ENCODE measurements at regions not wholly inside any gene's neighbourhood (a gene's known extent, or its start where the extent isn't known, plus 50 kb on each side); places are given as distances from the start of the nearest gene placed in this dataset.

- no peak for DNase-seq
Measured at GRCh38 chr2:6645004-6645403, 220.7 kb downstream of the CMPK2 start.

GRCh38 chr2:6645672-6646071, 220.0 kb downstream of the CMPK2 start:
- no peak for DNase-seq

- DNase-seq, result no peak
Measured at GRCh38 chr2:6647046-6647445, 218.7 kb downstream of the CMPK2 start.

- no peak for DNase-seq
Measured at GRCh38 chr2:6648596-6649247, 217.0 kb downstream of the CMPK2 start.

GRCh38 chr2:6650311-6650710, 215.4 kb downstream of the CMPK2 start:
- no peak for DNase-seq

GRCh38 chr2:6652251-6652650, 213.5 kb downstream of the CMPK2 start:
- DNase-seq, result no peak

GRCh38 chr2:6653281-6653750, 212.4 kb downstream of the CMPK2 start:
- no peak for DNase-seq

GRCh38 chr2:6654279-6654678, 211.4 kb downstream of the CMPK2 start:
- DNase-seq, result no peak

GRCh38 chr2:6656633-6657032, 209.1 kb downstream of the CMPK2 start:
- DNase-seq, result no peak

- no peak for DNase-seq
Measured at GRCh38 chr2:6657136-6657535, 208.6 kb downstream of the CMPK2 start.

- DNase-seq, result no peak
Measured at GRCh38 chr2:6657855-6658254, 207.9 kb downstream of the CMPK2 start.

- DNase-seq, result no peak
Measured at GRCh38 chr2:6664332-6665061, 201.2 kb downstream of the CMPK2 start.

- DNase-seq, result no peak
Measured at GRCh38 chr2:6665093-6666045, 200.3 kb downstream of the CMPK2 start.

- DNase-seq, result no peak
Measured at GRCh38 chr2:6667326-6667725, 198.4 kb downstream of the CMPK2 start.

GRCh38 chr2:6671913-6672312, 193.8 kb downstream of the CMPK2 start:
- DNase-seq, result no peak

- DNase-seq, result no peak
Measured at GRCh38 chr2:6674381-6674780, 191.3 kb downstream of the CMPK2 start.

GRCh38 chr2:6675791-6676190, 189.9 kb downstream of the CMPK2 start:
- no peak for DNase-seq

- DNase-seq, result no peak
Measured at GRCh38 chr2:6676241-6676640, 189.5 kb downstream of the CMPK2 start.

- no peak for DNase-seq
Measured at GRCh38 chr2:6676776-6677175, 188.9 kb downstream of the CMPK2 start.

GRCh38 chr2:6679471-6679870, 186.2 kb downstream of the CMPK2 start:
- no peak for DNase-seq

GRCh38 chr2:6683516-6683915, 182.2 kb downstream of the CMPK2 start:
- DNase-seq, result no peak

GRCh38 chr2:6685447-6685846, 180.3 kb downstream of the CMPK2 start:
- DNase-seq, result no peak

GRCh38 chr2:6692056-6692455, 173.7 kb downstream of the CMPK2 start:
- no peak for DNase-seq

Data from CD4-positive, alpha-beta T cell treated with Interleukin-21 for 1 hour (primary cell).